IMR-90 (cell line): ENCODE measurements at regions not wholly inside any gene's neighbourhood (a gene's known extent, or its start where the extent isn't known, plus 50 kb on each side); places are given as distances from the start of the nearest gene placed in this dataset.

Experiments
- ATAC-seq: fragments of 200-7000 bp; cut with Tn5 transposase; 2 replicates; pipeline ENCODE4 v1.9.1; 2020; ENCODE audit warnings: low read depth, mild to moderate bottlenecking, moderate library complexity
- BruUV-seq: library from RNA; stranded (reverse); fragments of 400-500 nt; replicated peaks from 2 replicates; lab custom pipeline; 2021; lab: Mats Ljungman, UMichigan
- CTCF ChIA-PET: fragments of 300-600 bp; formaldehyde crosslinking; extraction: SDS; loops from one replicate; lab custom pipeline; 2021; ENCODE audit warnings: antibody characterized with exemption; lab: Yijun Ruan, JAX
- POLR2A ChIA-PET: fragments of 300-600 bp; sonication (Branson Sonifier 250); formaldehyde crosslinking; loops from one replicate; lab custom pipeline; 2022; ENCODE audit warnings: antibody characterized with exemption; ENCODE audit not compliant: unreplicated experiment; lab: Charles Lee
- DNase-seq: peaks from one replicate; pipeline ENCODE4 v3.0.0; 2013
- H2AFZ ChIP-seq: replicated peaks from 2 replicates; pipeline ENCODE3; 2013; ENCODE audit warnings: low read length, mild to moderate bottlenecking; ENCODE audit not compliant: poor library complexity
- H2AK5ac ChIP-seq: 2 replicates; pipeline ENCODE4 v1.6.1; 2013; ENCODE audit warnings: low read depth, low read length, inconsistent platforms
- H2AK9ac ChIP-seq: replicated peaks from 2 replicates; pipeline ENCODE3; 2013; ENCODE audit warnings: mild to moderate bottlenecking, low read depth, low read length, moderate library complexity; ENCODE audit not compliant: poor library complexity
- H2BK120ac ChIP-seq: 2 replicates; pipeline ENCODE4 v1.6.1; 2013; ENCODE audit warnings: low read depth, low read length, inconsistent platforms
- H2BK15ac ChIP-seq: 3 replicates; pipeline ENCODE4 v1.6.1; 2013; ENCODE audit warnings: low read depth, low read length, inconsistent platforms
- H2BK20ac ChIP-seq: 2 replicates; pipeline ENCODE4 v1.6.1; 2013; ENCODE audit warnings: low read depth, mild to moderate bottlenecking, inconsistent platforms, low read length, moderate library complexity
- H2BK5ac ChIP-seq: 2 replicates; pipeline ENCODE4 v1.6.1; 2013; ENCODE audit warnings: mild to moderate bottlenecking, low read depth, low read length, inconsistent platforms; ENCODE audit not compliant: poor library complexity, severe bottlenecking
- H3K14ac ChIP-seq: replicated peaks from 2 replicates; pipeline ENCODE4 v1.6.1; 2013; ENCODE audit warnings: low read depth, low read length, inconsistent platforms
- H3K18ac ChIP-seq: 2 replicates; pipeline ENCODE4 v1.6.1; 2013; ENCODE audit warnings: low read depth, low read length, control low read depth
- H3K23ac ChIP-seq: 2 replicates; pipeline ENCODE4 v1.6.1; 2013; ENCODE audit warnings: low read depth, low read length, inconsistent platforms
- H3K27ac ChIP-seq: 2 replicates; pipeline ENCODE4 v1.5.1; 2013; ENCODE audit warnings: mild to moderate bottlenecking, control low read depth, low read length; ENCODE audit not compliant: insufficient read depth
- H3K27me3 ChIP-seq: 2 replicates; pipeline ENCODE4 v1.6.1; 2013; ENCODE audit warnings: low read length; ENCODE audit not compliant: control insufficient read depth, insufficient read depth
- H3K36me3 ChIP-seq: 2 replicates; pipeline ENCODE4 v1.6.1; 2013; ENCODE audit warnings: low read length, mixed read lengths; ENCODE audit not compliant: control insufficient read depth, insufficient read depth
- H3K4ac ChIP-seq: 2 replicates; pipeline ENCODE4 v1.6.1; 2013; ENCODE audit warnings: low read depth, low read length, inconsistent platforms
- H3K4me1 ChIP-seq: 2 replicates; pipeline ENCODE4 v1.6.1; 2013; ENCODE audit warnings: low read length, mixed read lengths; ENCODE audit not compliant: control insufficient read depth, insufficient read depth
- H3K4me2 ChIP-seq: 2 replicates; pipeline ENCODE4 v1.6.1; 2013; ENCODE audit warnings: low read depth, mild to moderate bottlenecking, control low read depth, low read length, moderate library complexity
- H3K4me3 ChIP-seq: 2 replicates; pipeline ENCODE4 v1.5.1; 2013; ENCODE audit warnings: low read depth, mild to moderate bottlenecking, control low read depth, low read length, moderate library complexity; ENCODE audit not compliant: insufficient read depth
- H3K56ac ChIP-seq: 2 replicates; pipeline ENCODE4 v1.6.1; 2013; ENCODE audit warnings: low read length, inconsistent platforms; ENCODE audit not compliant: insufficient read depth; ENCODE audit errors: extremely low read depth
- H3K79me1 ChIP-seq, 2 experiments: 2 replicates each; pipeline ENCODE4 v1.6.1; 2013; ENCODE audit warnings: low read length in 2 of 2, inconsistent platforms in 1 of 2, low read depth in 1 of 2
- H3K9ac ChIP-seq: 2 replicates; pipeline ENCODE4 v1.6.1; 2013; ENCODE audit warnings: low read depth, low read length, control low read depth
- H3K9me1 ChIP-seq: 2 replicates; pipeline ENCODE4 v1.6.1; 2013; ENCODE audit warnings: low read length, inconsistent platforms; ENCODE audit not compliant: insufficient read depth
- H3K9me3 ChIP-seq: 2 replicates; pipeline ENCODE4 v1.6.1; 2013; ENCODE audit warnings: low read length; ENCODE audit not compliant: control insufficient read depth, insufficient read depth
- H4K20me1 ChIP-seq: 2 replicates; pipeline ENCODE4 v1.6.1; 2013; ENCODE audit warnings: low read length, inconsistent platforms; ENCODE audit not compliant: insufficient read depth
- H4K5ac ChIP-seq: 2 replicates; pipeline ENCODE4 v1.6.1; 2013; ENCODE audit warnings: mild to moderate bottlenecking, low read depth, low read length, control low read depth
- H4K8ac ChIP-seq, 2 experiments: 2 replicates each; pipeline ENCODE4 v1.6.1; 2013; ENCODE audit warnings: low read depth in 2 of 2, low read length in 2 of 2, control low read depth in 1 of 2, inconsistent platforms in 1 of 2
- H4K91ac ChIP-seq: 2 replicates; pipeline ENCODE4 v1.6.1; 2013; ENCODE audit warnings: low read depth, low read length, inconsistent platforms; ENCODE audit not compliant: insufficient read depth
- RCOR1 ChIP-seq: IDR thresholded peaks from 2 replicates; pipeline ENCODE4 v1.6.1; 2012; ENCODE audit warnings: mild to moderate bottlenecking, low read length, improper control_type of control experiment; ENCODE audit not compliant: insufficient replicate concordance
- WGBS, 2 experiments: methylation state at CpG; one replicate each; pipeline versions ENCODE4 v1.1.5 to v1.1.7; 2013; ENCODE audit warnings: missing lambda C conversion rate in 2 of 2; ENCODE audit not compliant: insufficient read length in 1 of 2; ENCODE audit errors: extremely low coverage in 2 of 2; 5-methylcytosine and 5-hydroxymethylcytosine counted together
- dilution Hi-C: fragments of 300-500 bp; cut with HindIII; formaldehyde crosslinking; loops from one replicate; pipeline ENCODE4 v1.14.3; 2018; ENCODE audit warnings: low sequenced_read_pairs; ENCODE audit not compliant: unreplicated experiment
- in situ Hi-C: fragments of 300-500 bp; cut with MboI; formaldehyde crosslinking; loops from 3 replicates; pipeline ENCODE4 v1.14.3; 2019; ENCODE audit warnings: low sequenced_read_pairs, inconsistent platforms, mixed read lengths
- intact Hi-C: fragments of 100-400 bp; cut with micrococcal nuclease; formaldehyde crosslinking; loops from 2 replicates; pipeline ENCODE4 v1.10.0; 2022

GRCh38 chr6:81204731-81205130 lies 547.8 kb downstream of the TENT5A start:
- no peak overlapping the region for H3K9ac ChIP-seq
- H3K79me1 ChIP-seq = no peaks in the 10 kb centered on the region
- no peaks in the 10 kb centered on the region for H3K36me3 ChIP-seq
- in situ Hi-C loops (no loop called here), dilution Hi-C loops (no loop called here), intact Hi-C loops (no loop called here)
- no peak overlapping the region for H3K27ac ChIP-seq
- H3K23ac ChIP-seq = no peak overlapping the region
- CTCF ChIA-PET = no interaction called here
- H2BK5ac ChIP-seq = no peak overlapping the region
- no peak for ATAC-seq
- H3K4ac ChIP-seq = no peak overlapping the region
- no peaks in the 10 kb centered on the region for H4K20me1 ChIP-seq
- DNase-seq = no peak
- H2AFZ ChIP-seq = no peak overlapping the region
- no peak overlapping the region for H4K91ac ChIP-seq
- no peak overlapping the region for H4K5ac ChIP-seq
- H2AK9ac ChIP-seq = no peak overlapping the region
- no peak overlapping the region for H2AK5ac ChIP-seq
- H3K4me2 ChIP-seq = no peak overlapping the region
- no peak overlapping the region for H3K18ac ChIP-seq
- no peak overlapping the region for H3K56ac ChIP-seq
- POLR2A ChIA-PET = no interaction called here
- H4K8ac ChIP-seq = no peak overlapping the region
- H3K4me1 ChIP-seq = no peaks in the 10 kb centered on the region
- no peaks in the 10 kb centered on the region for H3K9me3 ChIP-seq
- no peaks in the 10 kb centered on the region for H3K27me3 ChIP-seq
- H3K4me3 ChIP-seq = no peak overlapping the region
- BruUV-seq = no TSS peak
- WGBS, 2 experiments = no CpG with 5 or more reads among the region's 1 CpG
- no peak overlapping the region for H2BK120ac ChIP-seq
- no peak overlapping the region for H2BK20ac ChIP-seq
- no peaks in the 10 kb centered on the region for H3K9me1 ChIP-seq
- no peak for TF ChIP-seq RCOR1
- H2BK15ac ChIP-seq = no peak overlapping the region
- H3K14ac ChIP-seq = no peak overlapping the region
